CD4-positive, alpha-beta T cell (primary cell): ENCODE measurements at regions not wholly inside any gene's neighbourhood (a gene's known extent, or its start where the extent isn't known, plus 50 kb on each side); places are given as distances from the start of the nearest gene placed in this dataset.

Experiments used
- ATAC-seq: fragments of 200-7000 bp; cut with Tn5 transposase; one replicate; pipeline ENCODE4 v1.10.0; 2022; ENCODE audit warnings: mild to moderate bottlenecking; ENCODE audit not compliant: poor library complexity
- CTCF ChIA-PET: fragments of 350-600 bp; sonication (Branson Sonifier 250); formaldehyde crosslinking; loops from one replicate; lab custom pipeline; 2021; ENCODE audit warnings: antibody characterized with exemption, inconsistent platforms; lab: Charles Lee
- POLR2A ChIA-PET: fragments of 350-600 bp; sonication (Branson Sonifier 250); formaldehyde crosslinking; loops from one replicate; lab custom pipeline; 2021; ENCODE audit warnings: antibody characterized with exemption, inconsistent platforms; lab: Charles Lee
- DNase-seq, 14 experiments: peaks; one replicate each; pipeline ENCODE4 v3.0.0-alpha.2; 2013 to 2020; ENCODE audit warnings: mixed read lengths in 2 of 14
- H3K27ac ChIP-seq, 2 donors: one replicate each; pipeline versions ENCODE4 v1.5.1 to v1.7.0; 2013; ENCODE audit warnings: low read length in 2 of 2, low read depth in 1 of 2, mild to moderate bottlenecking in 1 of 2
- H3K27me3 ChIP-seq, 2 experiments: 1 replicate in 1 of 2; 2 replicates in 1 of 2; pipeline versions ENCODE4 v1.6.1 to v1.7.0; 2013; ENCODE audit warnings: low read length in 2 of 2, control low read depth in 1 of 2, mild to moderate bottlenecking in 1 of 2, moderate library complexity in 1 of 2; ENCODE audit not compliant: insufficient read depth in 2 of 2, control insufficient read depth in 1 of 2
- H3K36me3 ChIP-seq: one replicate; pipeline ENCODE4 v1.6.1; 2013; ENCODE audit warnings: low read length, control low read depth; ENCODE audit not compliant: insufficient read depth
- H3K4me1 ChIP-seq: one replicate; pipeline ENCODE4 v1.6.1; 2013; ENCODE audit warnings: low read length, control low read depth; ENCODE audit not compliant: insufficient read depth
- H3K4me3 ChIP-seq: one replicate; pipeline ENCODE4 v1.5.1; 2013; ENCODE audit warnings: mild to moderate bottlenecking, low read length, moderate library complexity
- H3K9me3 ChIP-seq, 2 experiments: 1 replicate in 1 of 2; 2 replicates in 1 of 2; pipeline versions ENCODE4 v1.6.1 to v1.7.0; 2013; ENCODE audit warnings: low read length in 2 of 2, mild to moderate bottlenecking in 2 of 2, control low read depth in 1 of 2, moderate library complexity in 1 of 2; ENCODE audit not compliant: control insufficient read depth in 1 of 2, insufficient read depth in 1 of 2
- H3K27ac Mint-ChIP-seq: one replicate; pipeline ENCODE4 v1.8.0; 2020; ENCODE audit warnings: mixed read lengths
- H3K27me3 Mint-ChIP-seq: one replicate; pipeline ENCODE4 v1.8.0; 2021; ENCODE audit warnings: mixed read lengths
- H3K36me3 Mint-ChIP-seq: one replicate; pipeline ENCODE4 v1.8.0; 2021; ENCODE audit warnings: low read depth, mixed read lengths
- H3K4me1 Mint-ChIP-seq: one replicate; pipeline ENCODE4 v1.8.0; 2021; ENCODE audit warnings: low read depth, mixed read lengths
- H3K4me3 Mint-ChIP-seq: one replicate; pipeline ENCODE4 v1.8.0; 2020; ENCODE audit warnings: mild to moderate bottlenecking, mixed read lengths
- H3K9me3 Mint-ChIP-seq: one replicate; pipeline ENCODE4 v1.8.0; 2020; ENCODE audit warnings: mixed read lengths
- CTCF ChIP-seq: fragments of 200-600 bp; IDR thresholded peaks from one replicate; pipeline ENCODE4 v1.8.0; 2022; ENCODE audit warnings: antibody characterized with exemption, mild to moderate bottlenecking
- intact Hi-C, 2 experiments: fragments of 100-400 bp; cut with DNase I in 1 of 2; cut with micrococcal nuclease in 1 of 2; formaldehyde crosslinking; loops; one replicate each; pipeline versions ENCODE4 v1.15.1 to v1.9.0; 2023 to 2025; cut with DNase I, micrococcal nuclease

- DNase-seq = no peak
- H3K9me3 Mint-ChIP-seq = no peaks in the 10 kb centered on the region
Observed at GRCh38 chr11:111438846-111439520, 59.9 kb upstream of the POU2AF1 start.

GRCh38 chr11:111438168-111438567, 59.1 kb upstream of the POU2AF1 start:
- Histone ChIP-seq H3K27ac (no peak overlapping the region), H3K4me1 (peaks cover 11% of the 10 kb centered on the region), H3K4me3 (no peak overlapping the region), H3K36me3 (no peaks in the 10 kb centered on the region), H3K9me3 (no peaks in the 10 kb centered on the region), H3K27me3 (no peaks in the 10 kb centered on the region)
- Mint-ChIP-seq H3K27ac (no peak overlapping the region), H3K4me1 (peaks cover 19% of the 10 kb centered on the region), H3K9me3 (no peaks in the 10 kb centered on the region), H3K27me3 (no peaks in the 10 kb centered on the region), H3K4me3 (no peak overlapping the region), H3K36me3 (no peaks in the 10 kb centered on the region)
- DNase-seq (no peak), ATAC-seq (no peak)
- intact Hi-C loops = no loop called here
- CTCF ChIA-PET = interaction anchor here (3.4 kb wide), 1 partner anchor 9 kb away, joined by 17 read pairs; no protein-coding TSS in a partner anchor
- no peak for TF ChIP-seq CTCF
- POLR2A ChIA-PET = interaction anchor here (0.9 kb wide), 1 partner anchor 8 kb away, joined by 3 read pairs; no protein-coding TSS in a partner anchor

More at GRCh38 chr11:111438846-111439520, 59.9 kb upstream of the POU2AF1 start:
- Mint-ChIP-seq H3K4me1 (peaks cover 19% of the 10 kb centered on the region), H3K4me3 (no peak overlapping the region), H3K27ac (no peak overlapping the region), H3K36me3 (no peaks in the 10 kb centered on the region), H3K27me3 (no peaks in the 10 kb centered on the region)
- Histone ChIP-seq H3K27me3 (no peaks in the 10 kb centered on the region), H3K4me3 (no peak overlapping the region), H3K27ac (no peak overlapping the region), H3K9me3 (no peaks in the 10 kb centered on the region), H3K4me1 (peaks cover 11% of the 10 kb centered on the region), H3K36me3 (no peaks in the 10 kb centered on the region)
- intact Hi-C loops = no loop called here
- TF ChIP-seq CTCF = no peak
- ChIA-PET CTCF (no interaction called here), POLR2A (no interaction called here)
- no peak for ATAC-seq

GRCh38 chr11:111435046-111435698, 56.1 kb upstream of the POU2AF1 start:
- DNase-seq (no peak), ATAC-seq (no peak)
- no peaks in the 10 kb centered on the region for H3K9me3 ChIP-seq
- H3K4me3 ChIP-seq = no peak overlapping the region
- ChIA-PET CTCF (interaction anchor here (3.4 kb wide), 1 partner anchor 12 kb away, joined by 17 read pairs; no protein-coding TSS in a partner anchor), POLR2A (interaction anchor here (1.0 kb wide), 1 partner anchor 56 kb away, joined by 3 read pairs; the partner anchor contains the start of gene POU2AF1)
- Mint-ChIP-seq H3K4me1 (peaks cover 15% of the 10 kb centered on the region), H3K9me3 (no peaks in the 10 kb centered on the region), H3K27ac (no peak overlapping the region), H3K36me3 (no peaks in the 10 kb centered on the region), H3K4me3 (no peak overlapping the region), H3K27me3 (no peaks in the 10 kb centered on the region)
- H3K27me3 ChIP-seq = no peaks in the 10 kb centered on the region
- no peak overlapping the region for H3K27ac ChIP-seq
- intact Hi-C loops = no loop called here
- no peaks in the 10 kb centered on the region for H3K36me3 ChIP-seq
- H3K4me1 ChIP-seq = peaks cover 11% of the 10 kb centered on the region
- no peak for TF ChIP-seq CTCF
